ENCODE measurements at regions not wholly inside any gene's neighbourhood (a gene's known extent, or its start where the extent isn't known, plus 50 kb on each side); places are given as distances from the start of the nearest gene placed in this dataset.
A peak's percentile ranks its signal among the peaks of the same experiment; 100 is the strongest.

DNA sequence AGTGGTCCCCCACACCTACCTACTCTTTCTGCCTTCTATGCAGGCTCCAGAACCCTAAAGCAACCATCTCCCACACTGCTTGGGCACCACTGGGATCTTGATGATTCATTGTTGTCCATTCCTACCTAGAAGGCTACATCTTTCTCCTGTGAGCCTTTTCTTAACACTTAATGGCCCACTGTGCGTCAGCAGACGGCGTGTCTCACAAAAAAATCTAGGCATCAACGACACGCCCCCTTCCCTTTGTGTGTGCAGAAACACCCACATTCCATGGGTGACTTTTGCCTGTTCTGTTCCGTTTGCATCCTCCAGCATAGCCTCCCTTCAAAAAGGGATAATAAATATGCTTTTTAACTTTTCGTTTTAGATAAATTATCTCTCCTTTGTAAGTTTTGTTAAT is 99.7 kb upstream of the CYRIA start:
- intact Hi-C loops (cut with DNase I; ENCODE audit: low total_unique reads), result no loop called here
- Histone ChIP-seq H3K4me1 (no peaks in the 10 kb centered on the region), H3K36me3 (no peaks in the 10 kb centered on the region), H3K9me3 (no peaks in the 10 kb centered on the region), H3K27ac (no peak overlapping the region), H3K27me3 (no peaks in the 10 kb centered on the region), H3K4me3 (no peak overlapping the region)
- no peak for DNase-seq (ENCODE audit: low spot score in 2 of 2)
- no peak for TF ChIP-seq POLR2AphosphoS5 (IDR thresholded peaks at IDR 0.05)
- TF ChIP-seq, protein P1, sequence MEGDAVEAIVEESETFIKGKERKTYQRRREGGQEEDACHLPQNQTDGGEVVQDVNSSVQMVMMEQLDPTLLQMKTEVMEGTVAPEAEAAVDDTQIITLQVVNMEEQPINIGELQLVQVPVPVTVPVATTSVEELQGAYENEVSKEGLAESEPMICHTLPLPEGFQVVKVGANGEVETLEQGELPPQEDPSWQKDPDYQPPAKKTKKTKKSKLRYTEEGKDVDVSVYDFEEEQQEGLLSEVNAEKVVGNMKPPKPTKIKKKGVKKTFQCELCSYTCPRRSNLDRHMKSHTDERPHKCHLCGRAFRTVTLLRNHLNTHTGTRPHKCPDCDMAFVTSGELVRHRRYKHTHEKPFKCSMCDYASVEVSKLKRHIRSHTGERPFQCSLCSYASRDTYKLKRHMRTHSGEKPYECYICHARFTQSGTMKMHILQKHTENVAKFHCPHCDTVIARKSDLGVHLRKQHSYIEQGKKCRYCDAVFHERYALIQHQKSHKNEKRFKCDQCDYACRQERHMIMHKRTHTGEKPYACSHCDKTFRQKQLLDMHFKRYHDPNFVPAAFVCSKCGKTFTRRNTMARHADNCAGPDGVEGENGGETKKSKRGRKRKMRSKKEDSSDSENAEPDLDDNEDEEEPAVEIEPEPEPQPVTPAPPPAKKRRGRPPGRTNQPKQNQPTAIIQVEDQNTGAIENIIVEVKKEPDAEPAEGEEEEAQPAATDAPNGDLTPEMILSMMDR (IDR thresholded peaks at IDR 0.05), result no peak
- no peak for TF ChIP-seq POLR2A (IDR thresholded peaks at IDR 0.05)

DNA sequence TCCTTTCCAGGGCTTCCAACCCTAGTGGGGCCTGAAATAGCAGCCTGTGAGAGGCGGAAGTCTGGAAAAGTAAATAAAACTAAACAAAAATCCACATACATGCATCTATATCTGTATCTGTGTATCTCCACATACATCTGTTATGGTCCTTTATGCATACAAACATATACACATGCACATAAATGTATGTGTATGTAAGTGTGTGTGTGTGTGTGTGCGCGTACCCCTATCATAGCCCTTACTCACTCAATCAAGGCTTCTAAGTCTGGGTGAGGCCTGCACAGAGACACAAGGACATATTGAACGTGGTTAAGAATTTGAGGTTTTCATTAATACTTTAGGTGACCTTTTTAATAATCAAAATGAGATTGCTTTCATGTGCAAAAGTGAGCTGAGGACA is 98.9 kb upstream of the CYRIA start:
- no peaks in the 10 kb centered on the region for H3K27me3 ChIP-seq
- no peaks in the 10 kb centered on the region for H3K9me3 ChIP-seq
- no peaks in the 10 kb centered on the region for H3K4me1 ChIP-seq
- H3K27ac ChIP-seq, result no peak overlapping the region
- no peak overlapping the region for H3K4me3 ChIP-seq
- H3K36me3 ChIP-seq, result no peaks in the 10 kb centered on the region
- DNase-seq (ENCODE audit: low spot score in 2 of 2), result no peak
- intact Hi-C loops (cut with DNase I; ENCODE audit: low total_unique reads), result no loop called here
- TF ChIP-seq POLR2AphosphoS5 (IDR thresholded peaks at IDR 0.05) (no peak), POLR2A (IDR thresholded peaks at IDR 0.05) (no peak)
- TF ChIP-seq, protein P1 (IDR thresholded peaks at IDR 0.05), result no peak

DNA sequence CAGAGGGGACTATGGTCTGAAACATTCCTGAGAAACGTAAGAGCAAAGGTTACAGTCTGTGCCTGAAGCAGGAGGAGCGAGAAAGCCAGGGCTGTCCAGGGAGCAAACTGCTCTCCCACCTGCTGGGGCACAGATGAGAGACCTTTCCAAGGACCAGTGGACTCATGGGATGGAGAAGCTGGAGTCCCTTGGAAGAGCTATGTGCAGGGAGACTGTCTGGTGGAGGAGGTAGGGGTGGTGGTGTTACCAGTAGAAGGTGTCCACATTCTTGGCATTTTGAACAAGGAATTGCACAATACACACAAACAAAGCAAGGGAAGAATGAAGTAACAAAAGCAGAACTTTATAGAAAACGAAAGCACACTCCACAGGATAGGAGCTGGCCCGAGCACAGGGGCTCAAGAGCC is 97.9 kb upstream of the CYRIA start:
- no peak for DNase-seq (ENCODE audit: low spot score in 2 of 2)
- Histone ChIP-seq H3K4me3 (peak overlapping the region in 1 of 3 donors; percentile 15), H3K36me3 (no peaks in the 10 kb centered on the region), H3K27me3 (no peaks in the 10 kb centered on the region), H3K4me1 (no peaks in the 10 kb centered on the region), H3K9me3 (no peaks in the 10 kb centered on the region), H3K27ac (no peak overlapping the region)
- TF ChIP-seq POLR2AphosphoS5 (IDR thresholded peaks at IDR 0.05) (no peak), POLR2A (IDR thresholded peaks at IDR 0.05) (no peak)
- TF ChIP-seq, protein P1 (IDR thresholded peaks at IDR 0.05), result no peak
- intact Hi-C loops (cut with DNase I; ENCODE audit: low total_unique reads), result no loop called here

DNA sequence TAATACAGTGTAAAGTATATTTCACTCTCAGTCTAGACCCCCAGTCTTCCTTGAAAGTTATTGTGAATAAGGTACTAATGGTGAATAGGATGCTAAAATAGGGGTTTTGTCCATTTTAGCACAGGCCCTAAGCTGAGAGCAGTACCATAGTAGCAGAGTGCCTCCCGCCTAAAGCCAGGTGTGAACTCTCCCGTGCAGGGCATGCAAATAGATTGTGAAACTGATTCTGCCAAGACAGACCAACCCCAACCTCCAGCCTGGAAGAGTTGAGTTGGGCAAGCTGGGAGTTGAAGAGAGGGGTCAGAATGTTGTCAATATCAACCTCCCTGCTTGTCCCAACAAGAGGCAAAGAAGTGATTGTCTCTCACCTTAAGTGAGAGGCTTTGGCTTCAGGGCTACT is 97.4 kb upstream of the CYRIA start:
- intact Hi-C loops (cut with DNase I; ENCODE audit: low total_unique reads), result no loop called here
- H3K4me3 ChIP-seq, result no peak overlapping the region
- H3K36me3 ChIP-seq, result no peaks in the 10 kb centered on the region
- H3K4me1 ChIP-seq, result no peaks in the 10 kb centered on the region
- H3K9me3 ChIP-seq, result no peaks in the 10 kb centered on the region
- DNase-seq (ENCODE audit: low spot score in 2 of 2), result no peak
- no peaks in the 10 kb centered on the region for H3K27me3 ChIP-seq
- TF ChIP-seq POLR2AphosphoS5 (IDR thresholded peaks at IDR 0.05), result no peak
- TF ChIP-seq, protein P1 (IDR thresholded peaks at IDR 0.05), result no peak
- no peak for TF ChIP-seq POLR2A (IDR thresholded peaks at IDR 0.05)
- no peak overlapping the region for H3K27ac ChIP-seq

DNA sequence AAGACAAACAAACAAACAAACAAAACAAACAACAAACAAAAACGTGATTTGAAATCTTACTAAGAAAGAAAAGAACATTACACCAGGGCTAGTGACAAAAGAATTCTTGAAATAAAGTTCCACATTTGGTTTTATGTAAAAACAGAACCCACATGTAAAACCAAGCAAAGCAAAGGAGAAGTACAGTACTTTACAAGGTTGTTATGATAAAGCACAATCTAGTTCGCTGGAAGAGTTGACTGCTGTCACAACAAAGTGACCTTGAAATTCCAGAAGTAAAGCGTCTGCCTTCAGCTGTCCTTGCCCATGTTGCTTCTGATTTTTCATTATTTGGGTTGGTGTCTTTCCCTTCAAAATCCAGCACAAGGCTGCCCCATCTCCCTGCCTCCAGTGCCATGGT is 94.8 kb upstream of the CYRIA start:
- Histone ChIP-seq H3K4me1 (no peaks in the 10 kb centered on the region), H3K4me3 (no peak overlapping the region), H3K27me3 (no peaks in the 10 kb centered on the region), H3K36me3 (no peaks in the 10 kb centered on the region), H3K27ac (no peak overlapping the region), H3K9me3 (no peaks in the 10 kb centered on the region)
- TF ChIP-seq POLR2AphosphoS5 (IDR thresholded peaks at IDR 0.05) (no peak), POLR2A (IDR thresholded peaks at IDR 0.05) (no peak)
- no peak for DNase-seq (ENCODE audit: low spot score in 2 of 2)
- intact Hi-C loops (cut with DNase I; ENCODE audit: low total_unique reads), result no loop called here
